GM18507 (cell line): ENCODE measurements at regions not wholly inside any gene's neighbourhood (a gene's known extent, or its start where the extent isn't known, plus 50 kb on each side); places are given as distances from the start of the nearest gene placed in this dataset.
"Not testable (repeated sequence)": the region's sequence is repeated elsewhere in the genome, so short reads cannot be mapped to it uniquely, and the experiment has no call there.

Source experiments
- DNase-seq: peaks from one replicate; pipeline ENCODE4 v3.0.0; 2011; ENCODE audit warnings: low read depth; ENCODE audit not compliant: insufficient read length; ENCODE audit errors: extremely low spot score
- FAIRE-seq: peaks from 2 replicates; lab custom pipeline; 2011; peaks lifted over from hg19 to GRCh38; lab: Jason Lieb, UNC

- FAIRE-seq (no peak), DNase-seq (no peak)
Observed at GRCh38 chr18:33833842-33834241, 255.8 kb downstream of the ASXL3 start.

GRCh38 chr18:33831424-33831823 lies 253.4 kb downstream of the ASXL3 start:
- DNase-seq (no peak), FAIRE-seq (no peak)

- FAIRE-seq (no peak), DNase-seq (no peak)
Observed at GRCh38 chr18:33830213-33830612, 252.2 kb downstream of the ASXL3 start.

- DNase-seq (no peak), FAIRE-seq (no peak)
Observed at GRCh38 chr18:33828949-33829348, 250.9 kb downstream of the ASXL3 start.

- FAIRE-seq (no peak), DNase-seq (no peak)
Observed at GRCh38 chr18:33826151-33826550, 248.1 kb downstream of the ASXL3 start.

- FAIRE-seq (no peak), DNase-seq (no peak)
Observed at GRCh38 chr18:33821503-33821902, 243.5 kb downstream of the ASXL3 start.

- FAIRE-seq (no peak), DNase-seq (no peak)
Observed at GRCh38 chr18:33820517-33821371, 242.7 kb downstream of the ASXL3 start.

GRCh38 chr18:33819692-33820343 lies 241.8 kb downstream of the ASXL3 start:
- not testable (repeated sequence) for DNase-seq, FAIRE-seq

- DNase-seq = no peak
- no peak for FAIRE-seq
Observed at GRCh38 chr18:33818145-33818544, 240.1 kb downstream of the ASXL3 start.

- DNase-seq (no peak), FAIRE-seq (no peak)
Observed at GRCh38 chr18:33817096-33817495, 239.1 kb downstream of the ASXL3 start.

GRCh38 chr18:33814546-33814945 lies 236.5 kb downstream of the ASXL3 start:
- FAIRE-seq (no peak), DNase-seq (no peak)

GRCh38 chr18:33812186-33812585 lies 234.2 kb downstream of the ASXL3 start:
- no peak for FAIRE-seq
- DNase-seq = no peak

- DNase-seq = no peak
- no peak for FAIRE-seq
Observed at GRCh38 chr18:33805592-33805991, 227.6 kb downstream of the ASXL3 start.

GRCh38 chr18:33804258-33804657 lies 226.2 kb downstream of the ASXL3 start:
- FAIRE-seq = no peak
- DNase-seq = no peak

- DNase-seq (no peak), FAIRE-seq (no peak)
Observed at GRCh38 chr18:33803636-33804035, 225.6 kb downstream of the ASXL3 start.

GRCh38 chr18:33802955-33803354 lies 224.9 kb downstream of the ASXL3 start:
- FAIRE-seq = no peak
- DNase-seq = no peak
